Activated CD4-positive, alpha-beta T cell treated with anti-CD3 and anti-CD28 coated beads, Interleukin-2, amount 50 U/mL, for 16 hours (primary cell): ENCODE measurements at regions not wholly inside any gene's neighbourhood (a gene's known extent, or its start where the extent isn't known, plus 50 kb on each side); places are given as distances from the start of the nearest gene placed in this dataset.

Experiments
- DNase-seq: peaks from one replicate; pipeline ENCODE4 v3.0.0-alpha.2; 2020

- no peak for DNase-seq
These were observed 106.8 kb downstream of the CYP26A1 start for GRCh38 chr10:93180482-93180931.

GRCh38 chr10:93181271-93182048 lies 107.8 kb downstream of the CYP26A1 start:
- no peak for DNase-seq

DNA sequence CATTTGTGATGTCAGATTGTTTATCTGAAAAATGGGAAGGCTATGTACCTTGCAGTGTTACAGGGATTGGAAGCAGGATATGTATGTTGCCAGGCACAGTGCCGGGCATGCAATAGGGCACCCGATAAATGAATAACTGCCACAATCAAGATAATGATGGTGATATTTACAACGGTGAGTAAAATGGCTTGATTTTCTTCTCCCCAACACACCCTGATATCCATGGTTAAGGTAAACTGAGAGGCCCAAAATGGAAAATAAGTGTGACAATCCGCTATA lies 108.3 kb downstream of the CYP26A1 start:
- no peak for DNase-seq

DNA sequence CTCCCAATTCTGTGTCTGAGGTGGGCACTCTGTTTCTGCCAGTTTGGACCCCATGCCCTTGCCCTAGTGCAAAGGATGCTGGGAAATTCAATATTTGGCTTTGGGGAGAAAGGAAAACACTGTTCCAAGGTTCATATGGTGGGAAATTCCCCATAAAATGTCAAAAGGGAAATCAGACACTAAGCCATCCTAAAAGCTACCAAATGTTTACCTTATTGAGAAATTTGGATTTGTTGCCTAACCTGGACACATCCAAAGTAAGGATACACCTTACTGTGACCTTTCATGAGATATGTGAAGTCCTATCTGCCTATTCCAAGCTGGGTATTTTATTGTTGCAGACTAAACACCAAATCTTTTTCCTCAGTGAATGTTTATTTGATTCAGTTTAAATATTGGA lies 109.1 kb downstream of the CYP26A1 start:
- no peak for DNase-seq

DNA sequence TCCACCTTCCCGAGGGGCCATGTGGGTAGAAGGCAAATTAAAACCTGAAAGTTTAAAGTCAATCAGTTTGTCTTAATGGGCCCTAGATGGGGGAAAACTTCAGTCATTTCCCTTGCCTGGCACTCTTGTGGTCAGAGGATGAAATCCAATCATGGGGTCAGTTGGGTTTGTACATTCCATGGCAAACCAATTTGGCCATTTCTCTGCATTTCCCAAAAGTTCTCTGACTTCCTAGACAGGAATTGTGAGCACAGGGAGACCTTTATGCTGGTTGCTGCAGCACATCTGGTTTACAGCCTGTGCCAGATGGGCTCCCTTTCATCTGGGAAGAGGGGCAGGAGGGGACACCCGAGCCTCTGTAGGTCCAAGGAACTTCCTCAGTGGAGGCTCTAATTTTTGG lies 113.0 kb downstream of the CYP26A1 start:
- DNase-seq: no peak

DNA sequence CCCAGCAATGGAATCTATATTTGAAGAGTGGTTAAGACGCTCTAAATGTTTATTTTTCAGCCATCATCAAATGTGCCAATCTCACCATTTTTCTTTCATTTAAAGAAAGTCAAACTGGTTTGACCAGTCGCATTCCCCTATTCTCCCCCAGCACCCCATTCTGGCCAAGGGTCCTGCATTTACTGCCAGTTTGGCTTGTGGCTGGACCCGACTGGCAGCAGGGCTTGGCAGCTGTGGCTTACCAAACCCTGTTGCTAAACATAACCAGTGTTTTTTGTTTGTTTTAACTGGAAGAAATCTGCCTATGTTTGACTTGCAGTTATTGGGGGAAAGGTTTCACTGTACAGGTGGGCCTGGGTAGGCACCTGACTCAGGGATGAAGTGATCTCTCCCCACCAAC lies 116.3 kb downstream of the CYP26A1 start:
- DNase-seq: no peak

DNA sequence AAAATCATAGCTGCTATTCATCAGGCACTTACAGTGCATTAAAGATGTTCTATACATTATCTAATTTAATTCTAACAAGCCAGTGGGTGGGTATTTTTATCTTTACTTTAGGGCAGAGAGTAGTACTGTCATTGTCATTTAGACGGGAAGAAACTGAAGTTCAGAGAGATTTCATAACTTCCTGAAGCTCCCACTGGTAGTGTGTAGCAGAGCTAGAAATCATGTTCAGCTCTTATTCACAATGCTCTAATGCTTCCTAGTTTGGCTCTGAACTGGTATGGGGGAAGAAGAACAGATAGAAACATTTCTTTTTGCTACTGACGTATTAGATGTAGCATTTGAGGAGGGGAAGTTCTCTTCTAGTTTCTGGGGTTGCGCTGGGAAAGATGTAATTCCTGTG lies 116.7 kb downstream of the CYP26A1 start:
- no peak for DNase-seq

DNA sequence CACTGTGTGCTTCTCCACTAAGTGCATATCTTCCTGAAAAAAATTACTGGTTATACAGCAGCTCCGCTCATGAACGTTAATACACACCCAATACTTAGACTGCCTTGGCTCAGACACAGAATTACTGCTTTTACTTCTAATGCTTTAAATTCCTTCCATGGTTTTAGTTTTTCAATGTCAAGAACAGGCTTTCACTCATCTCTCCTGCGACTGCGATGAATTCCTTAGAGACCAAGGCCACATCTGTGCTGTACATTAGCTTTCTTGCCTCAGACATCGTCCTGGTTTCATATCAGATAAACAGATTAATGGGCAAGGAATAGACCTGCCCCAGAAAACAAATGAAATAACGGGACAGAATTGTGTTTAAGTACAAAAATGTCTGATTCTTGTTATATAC lies 120.2 kb downstream of the CYP26A1 start:
- no peak for DNase-seq

DNA sequence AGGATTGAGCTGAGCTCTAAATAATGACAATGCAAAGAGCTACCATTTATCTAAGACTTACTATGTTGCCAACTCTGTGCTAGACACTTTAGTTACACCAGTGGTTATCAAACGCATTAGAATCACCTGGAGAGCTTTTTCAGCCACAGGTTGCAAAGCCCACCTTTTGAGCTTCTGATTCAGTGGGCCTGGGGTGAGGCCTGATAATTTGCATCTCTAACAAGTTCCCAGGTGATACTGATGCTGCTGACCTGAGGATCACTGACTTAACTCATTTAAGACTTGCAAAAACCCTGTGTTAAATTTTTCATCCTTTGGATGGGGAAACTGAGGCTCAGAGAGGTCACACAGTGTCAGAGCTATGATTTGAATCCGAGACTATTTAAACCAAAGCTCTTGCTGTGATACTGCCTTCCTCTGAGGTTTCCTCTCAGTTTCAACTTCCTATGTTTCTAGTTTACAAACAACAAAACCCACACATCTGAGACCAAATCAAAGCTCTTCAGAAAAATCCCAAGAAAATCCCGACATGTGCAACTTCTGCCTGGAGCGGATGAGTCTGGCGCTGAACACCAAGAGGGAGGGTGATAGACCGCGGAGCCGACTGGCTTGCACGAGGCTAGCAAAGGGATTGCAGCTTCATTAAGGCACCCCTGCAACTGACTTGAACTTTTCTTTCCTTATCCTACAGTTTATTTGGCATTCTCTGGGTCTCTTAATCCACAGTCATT lies 124.9 kb downstream of the CYP26A1 start:
- no peak for DNase-seq

DNA sequence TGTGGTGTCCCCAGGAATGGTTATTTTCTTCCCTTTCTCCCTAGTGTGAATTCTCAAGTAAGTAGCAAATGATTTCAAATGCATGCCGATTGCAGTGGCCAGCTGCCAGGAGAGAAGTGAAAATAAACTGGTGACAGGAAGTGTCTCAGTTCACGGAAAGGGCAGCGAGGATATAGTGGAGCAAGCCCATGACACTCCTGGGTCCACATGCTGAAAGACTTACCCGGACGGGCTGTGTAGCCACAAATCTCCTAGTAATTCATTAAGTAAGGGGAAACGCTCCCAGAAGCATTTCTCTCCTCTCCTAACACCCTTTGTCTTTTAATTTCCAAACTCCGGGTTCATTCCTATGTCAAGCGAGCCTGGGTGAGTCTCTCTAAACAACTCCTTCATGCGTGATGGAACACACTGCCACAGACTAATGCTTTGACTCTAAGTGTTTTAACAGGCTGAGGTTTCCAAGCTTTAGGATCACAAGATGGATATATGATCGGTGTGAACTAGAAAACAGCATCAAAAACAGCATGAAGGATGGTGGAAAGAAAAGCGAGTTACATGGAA lies 125.6 kb downstream of the CYP26A1 start:
- no peak for DNase-seq

DNA sequence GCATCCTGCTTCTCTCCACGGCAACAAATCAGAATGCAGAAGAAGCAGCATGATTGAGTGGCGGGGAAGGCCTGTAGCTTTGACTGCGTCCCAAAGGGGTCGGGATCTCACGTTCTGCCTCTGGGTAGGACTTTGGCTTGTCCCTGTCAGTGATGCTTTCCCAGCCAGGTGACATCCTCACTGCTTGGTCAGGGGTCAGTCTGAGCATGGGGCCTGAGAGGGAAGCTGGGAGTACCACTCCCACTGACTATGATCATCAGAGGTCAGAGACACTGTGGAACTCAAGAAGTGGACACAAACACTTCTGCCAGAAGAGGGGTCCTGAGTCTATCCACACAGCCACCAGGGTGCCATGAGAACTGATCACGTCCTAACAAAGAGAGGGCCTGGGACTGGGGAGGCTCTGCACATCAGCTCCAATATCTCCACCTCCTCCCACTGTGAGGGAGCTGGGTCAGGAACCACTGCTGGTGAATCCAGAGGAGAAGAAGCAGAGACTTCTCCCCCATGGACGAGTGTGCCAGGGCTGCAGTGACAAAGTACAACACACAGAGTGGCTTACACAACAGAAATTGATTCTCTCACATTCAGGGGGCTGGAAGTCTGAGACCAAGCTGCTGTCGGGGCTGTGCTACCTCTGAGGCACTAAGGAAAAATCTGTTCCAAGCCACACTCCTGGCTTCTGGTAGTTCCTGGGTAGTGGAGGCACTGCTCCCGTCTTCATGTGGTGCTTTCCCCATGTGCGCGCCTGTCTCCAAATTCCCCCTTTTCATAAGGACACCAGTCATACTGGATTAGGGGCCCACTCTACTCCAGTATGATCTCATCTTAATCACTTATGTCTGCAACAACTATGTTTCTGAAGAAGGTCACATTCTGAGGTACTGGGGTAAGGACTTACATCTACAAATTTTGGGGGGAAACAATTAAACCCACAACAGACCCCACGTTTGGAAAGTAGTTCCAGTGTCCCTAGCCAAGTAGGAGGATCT lies 131.1 kb downstream of the CYP26A1 start:
- no peak for DNase-seq

DNA sequence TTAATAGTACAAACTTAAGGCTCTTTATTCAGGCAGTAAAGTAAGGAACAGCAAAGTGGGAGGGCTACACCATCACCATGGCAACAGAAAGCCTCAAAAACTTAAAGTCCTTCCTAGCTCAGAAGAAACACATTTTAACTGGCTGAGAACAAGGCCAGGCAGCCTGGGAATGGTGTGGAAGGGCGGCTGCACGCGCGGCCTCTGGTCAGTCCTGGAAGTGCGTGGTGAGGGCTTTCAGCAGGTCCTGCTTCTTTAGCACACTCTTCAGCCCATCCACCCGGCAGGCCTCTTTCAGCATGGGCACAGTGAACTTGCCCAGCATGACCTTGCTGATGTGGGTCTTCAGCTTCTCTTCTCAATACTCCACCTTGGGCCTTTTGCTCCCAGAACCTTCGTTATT lies 133.0 kb downstream of the CYP26A1 start:
- DNase-seq: no peak

- DNase-seq: no peak
These were observed 135.2 kb downstream of the CYP26A1 start for GRCh38 chr10:93208717-93209464.

DNA sequence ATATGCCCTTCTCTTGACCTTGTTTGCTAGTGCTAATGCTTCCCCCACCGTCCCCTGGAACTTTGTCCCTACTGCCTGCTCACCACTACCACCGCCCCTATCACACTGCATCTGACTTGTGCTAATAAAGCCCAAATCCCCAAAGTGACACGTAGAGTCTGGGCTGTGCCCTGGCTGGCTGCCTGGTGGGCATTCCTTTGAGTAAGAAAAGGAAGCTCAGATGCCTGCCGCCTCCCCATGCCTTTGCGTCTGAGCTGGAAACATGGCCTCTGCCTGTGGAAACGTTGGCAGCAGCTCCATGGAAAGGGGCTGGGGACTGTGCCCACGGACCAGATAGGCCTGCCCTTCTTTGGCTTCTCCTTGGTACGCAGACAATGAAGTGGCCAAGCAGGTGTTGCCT lies 138.3 kb downstream of the CYP26A1 start:
- no peak for DNase-seq

GRCh38 chr10:93215312-93215711 lies 141.6 kb downstream of the CYP26A1 start:
- DNase-seq: no peak

- DNase-seq: no peak
These were observed 142.8 kb downstream of the CYP26A1 start for GRCh38 chr10:93216341-93216985.

- DNase-seq: no peak
These were observed 144.7 kb downstream of the CYP26A1 start for GRCh38 chr10:93218386-93218785.

GRCh38 chr10:93219347-93219746 lies 145.7 kb downstream of the CYP26A1 start:
- DNase-seq: no peak

GRCh38 chr10:93220296-93221170 lies 146.8 kb downstream of the CYP26A1 start:
- DNase-seq: no peak

DNA sequence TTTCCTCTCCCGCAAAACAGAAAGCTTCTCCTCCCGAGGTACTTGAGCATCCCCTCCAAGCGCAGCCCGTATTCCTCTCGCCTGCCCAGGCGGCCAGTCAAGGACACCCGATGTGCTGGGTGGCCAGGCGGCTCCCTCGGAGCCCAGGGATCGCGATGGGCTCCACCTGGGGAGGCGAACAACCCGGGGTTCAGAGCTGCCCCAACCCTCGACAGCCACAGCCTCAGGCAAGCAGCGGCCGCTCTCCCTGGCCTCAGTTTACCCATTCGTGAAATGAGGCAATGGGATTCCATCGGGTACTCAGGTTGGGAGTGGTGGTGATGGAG lies 147.4 kb downstream of the CYP26A1 start:
- no peak for DNase-seq

DNA sequence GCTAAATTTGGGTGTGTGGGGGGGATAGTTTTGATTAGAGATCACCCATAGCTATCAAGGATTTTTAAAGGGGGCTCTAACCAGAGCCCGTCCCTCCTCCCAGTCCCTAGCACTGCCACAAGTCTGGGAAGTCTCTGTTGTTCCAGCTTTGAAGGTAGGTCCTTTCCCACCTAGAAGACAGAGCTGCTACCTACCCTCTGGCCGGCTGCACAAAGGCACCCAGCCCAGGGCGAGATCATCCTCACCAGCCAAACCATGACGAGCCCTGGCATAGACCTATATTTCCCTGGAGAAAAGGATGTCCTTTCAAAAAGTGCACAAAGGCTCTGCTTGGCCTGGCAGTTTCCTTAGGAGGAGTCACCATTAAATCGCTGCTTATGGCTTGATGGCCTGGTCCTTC lies 147.8 kb downstream of the CYP26A1 start:
- DNase-seq: no peak
